Duodenal mucosa (tissue), 2 donors: ENCODE measurements at regions not wholly inside any gene's neighbourhood (a gene's known extent, or its start where the extent isn't known, plus 50 kb on each side); places are given as distances from the start of the nearest gene placed in this dataset.

Experiments used
- H3K27ac ChIP-seq: one replicate; pipeline ENCODE4 v1.7.0; 2013; ENCODE audit warnings: low read depth, low read length
- H3K27me3 ChIP-seq, 2 donors: one replicate each; pipeline ENCODE4 v1.7.0; 2013; ENCODE audit warnings: low read length in 2 of 2, control low read depth in 1 of 2; ENCODE audit not compliant: insufficient read depth in 2 of 2, control insufficient read depth in 1 of 2
- H3K36me3 ChIP-seq, 2 donors: one replicate each; pipeline ENCODE4 v1.7.0; 2013; ENCODE audit warnings: low read length in 2 of 2, control low read depth in 1 of 2; ENCODE audit not compliant: insufficient read depth in 2 of 2, control insufficient read depth in 1 of 2
- H3K4me1 ChIP-seq, 2 donors: one replicate each; pipeline ENCODE4 v1.7.0; 2013; ENCODE audit warnings: low read length in 2 of 2, control low read depth in 1 of 2; ENCODE audit not compliant: insufficient read depth in 2 of 2, control insufficient read depth in 1 of 2
- H3K4me3 ChIP-seq, 2 donors: one replicate each; pipeline ENCODE4 v1.7.0; 2013; ENCODE audit warnings: low read length in 2 of 2, low read depth in 1 of 2
- H3K9ac ChIP-seq, 2 donors: one replicate each; pipeline ENCODE4 v1.7.0; 2013; ENCODE audit warnings: low read length in 2 of 2, low read depth in 1 of 2
- H3K9me3 ChIP-seq, 2 donors: one replicate each; pipeline ENCODE4 v1.7.0; 2013; ENCODE audit warnings: low read length in 2 of 2, control low read depth in 1 of 2; ENCODE audit not compliant: control insufficient read depth in 1 of 2

GRCh38 chr6:134503585-134504281 is 185.8 kb upstream of the SGK1 start:
- peaks cover 13 to 35% of the 10 kb centered on the region in 2 donors for H3K4me1 ChIP-seq
- H3K4me3 ChIP-seq, result no peak overlapping the region
- H3K27me3 ChIP-seq, result no peaks in the 10 kb centered on the region
- peak overlapping the region; percentile 32 for H3K27ac ChIP-seq
- no peaks in the 10 kb centered on the region for H3K9me3 ChIP-seq
- H3K36me3 ChIP-seq, result no peaks in the 10 kb centered on the region
- H3K9ac ChIP-seq, result peak overlapping the region in 1 of 2 donors; percentile 37

GRCh38 chr6:134502614-134503549 is 185.0 kb upstream of the SGK1 start:
- H3K4me3 ChIP-seq, result peak overlapping the region; percentile 38 to 48
- H3K36me3 ChIP-seq, result no peaks in the 10 kb centered on the region
- no peaks in the 10 kb centered on the region for H3K9me3 ChIP-seq
- no peaks in the 10 kb centered on the region for H3K27me3 ChIP-seq
- peak overlapping the region; percentile 7 to 37 for H3K9ac ChIP-seq
- peaks cover 13 to 35% of the 10 kb centered on the region in 2 donors for H3K4me1 ChIP-seq
- H3K27ac ChIP-seq, result peak overlapping the region; percentile 76

- H3K27me3 ChIP-seq, result no peaks in the 10 kb centered on the region
- no peaks in the 10 kb centered on the region for H3K9me3 ChIP-seq
- H3K9ac ChIP-seq, result no peak overlapping the region
- no peak overlapping the region for H3K4me3 ChIP-seq
- no peak overlapping the region for H3K27ac ChIP-seq
- no peaks in the 10 kb centered on the region for H3K36me3 ChIP-seq
- H3K4me1 ChIP-seq, result peaks cover 0 to 11% of the 10 kb centered on the region in 2 donors
Observed at GRCh38 chr6:134495890-134496248, 178.0 kb upstream of the SGK1 start.

- Histone ChIP-seq H3K4me3 (no peak overlapping the region), H3K27me3 (no peaks in the 10 kb centered on the region), H3K4me1 (peaks cover 0 to 10% of the 10 kb centered on the region in 2 donors), H3K9me3 (no peaks in the 10 kb centered on the region), H3K9ac (no peak overlapping the region), H3K36me3 (no peaks in the 10 kb centered on the region), H3K27ac (no peak overlapping the region)
Observed at GRCh38 chr6:134495203-134495889, 177.4 kb upstream of the SGK1 start.

- Histone ChIP-seq H3K4me3 (no peak overlapping the region), H3K9ac (no peak overlapping the region), H3K36me3 (no peaks in the 10 kb centered on the region), H3K27me3 (no peaks in the 10 kb centered on the region), H3K4me1 (peaks cover 0 to 3% of the 10 kb centered on the region in 2 donors), H3K27ac (no peak overlapping the region), H3K9me3 (no peaks in the 10 kb centered on the region)
Observed at GRCh38 chr6:134493789-134494188, 175.9 kb upstream of the SGK1 start.

GRCh38 chr6:134491477-134491876 is 173.6 kb upstream of the SGK1 start:
- no peaks in the 10 kb centered on the region for H3K9me3 ChIP-seq
- no peaks in the 10 kb centered on the region for H3K27me3 ChIP-seq
- H3K36me3 ChIP-seq, result no peaks in the 10 kb centered on the region
- no peak overlapping the region for H3K9ac ChIP-seq
- H3K27ac ChIP-seq, result no peak overlapping the region
- H3K4me3 ChIP-seq, result no peak overlapping the region
- H3K4me1 ChIP-seq, result peaks cover 0 to 3% of the 10 kb centered on the region in 2 donors

GRCh38 chr6:134482593-134483270 is 164.8 kb upstream of the SGK1 start:
- H3K27me3 ChIP-seq, result no peaks in the 10 kb centered on the region
- no peak overlapping the region for H3K27ac ChIP-seq
- no peak overlapping the region for H3K9ac ChIP-seq

GRCh38 chr6:134481966-134482365 is 164.1 kb upstream of the SGK1 start:
- Histone ChIP-seq H3K27me3 (no peaks in the 10 kb centered on the region), H3K4me1 (no peaks in the 10 kb centered on the region), H3K4me3 (no peak overlapping the region), H3K9me3 (no peaks in the 10 kb centered on the region), H3K9ac (no peak overlapping the region), H3K36me3 (no peaks in the 10 kb centered on the region), H3K27ac (no peak overlapping the region)

More at GRCh38 chr6:134482593-134483270, 164.8 kb upstream of the SGK1 start:
- Histone ChIP-seq H3K4me1 (no peaks in the 10 kb centered on the region), H3K9me3 (no peaks in the 10 kb centered on the region), H3K36me3 (no peaks in the 10 kb centered on the region), H3K4me3 (no peak overlapping the region)

- Histone ChIP-seq H3K27ac (no peak overlapping the region), H3K36me3 (no peaks in the 10 kb centered on the region), H3K9ac (no peak overlapping the region), H3K9me3 (no peaks in the 10 kb centered on the region), H3K4me1 (no peaks in the 10 kb centered on the region), H3K27me3 (no peaks in the 10 kb centered on the region), H3K4me3 (no peak overlapping the region)
Observed at GRCh38 chr6:134480593-134480992, 162.7 kb upstream of the SGK1 start.
